ENCODE measurements at regions not wholly inside any gene's neighbourhood (a gene's known extent, or its start where the extent isn't known, plus 50 kb on each side); places are given as distances from the start of the nearest gene placed in this dataset.
"Not testable (repeated sequence)": the region's sequence is repeated elsewhere in the genome, so short reads cannot be mapped to it uniquely, and the experiment has no call there.

DNA sequence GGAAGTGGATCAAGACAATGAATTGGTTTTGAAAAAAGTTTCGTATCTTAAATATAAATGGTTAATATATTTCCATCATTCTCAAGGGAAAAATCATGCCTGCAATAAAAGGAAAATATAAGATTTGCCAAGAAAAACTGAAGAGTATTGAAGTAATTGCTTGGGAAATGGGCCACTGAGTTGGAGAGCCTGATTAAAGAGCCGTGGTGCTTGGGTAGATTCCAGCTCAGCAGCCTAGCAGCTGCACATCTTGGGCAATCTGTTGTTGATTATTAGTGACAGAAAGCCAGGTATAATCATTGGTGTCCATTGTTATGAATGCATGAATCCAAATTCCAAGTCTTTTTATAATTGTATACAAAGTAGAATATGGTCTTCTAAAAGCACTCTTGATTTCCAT lies 800.9 kb upstream of the CHORDC1 start:
- H3K4me1 Mint-ChIP-seq, result no peaks in the 10 kb centered on the region
- no peaks in the 10 kb centered on the region for H3K36me3 Mint-ChIP-seq (ENCODE audit: low read depth)
- H3K27me3 Mint-ChIP-seq (ENCODE audit: low read depth), result no peaks in the 10 kb centered on the region

GRCh38 chr11:91011503-91011902 lies 788.7 kb upstream of the CHORDC1 start:
- Mint-ChIP-seq H3K27me3 (ENCODE audit: low read depth) (no peaks in the 10 kb centered on the region), H3K4me1 (no peaks in the 10 kb centered on the region), H3K27ac (no peak overlapping the region), H3K36me3 (ENCODE audit: low read depth) (no peaks in the 10 kb centered on the region), H3K4me3 (no peak overlapping the region), H3K9me3 (peaks cover 12% of the 10 kb centered on the region)
- TF ChIP-seq, protein P1, sequence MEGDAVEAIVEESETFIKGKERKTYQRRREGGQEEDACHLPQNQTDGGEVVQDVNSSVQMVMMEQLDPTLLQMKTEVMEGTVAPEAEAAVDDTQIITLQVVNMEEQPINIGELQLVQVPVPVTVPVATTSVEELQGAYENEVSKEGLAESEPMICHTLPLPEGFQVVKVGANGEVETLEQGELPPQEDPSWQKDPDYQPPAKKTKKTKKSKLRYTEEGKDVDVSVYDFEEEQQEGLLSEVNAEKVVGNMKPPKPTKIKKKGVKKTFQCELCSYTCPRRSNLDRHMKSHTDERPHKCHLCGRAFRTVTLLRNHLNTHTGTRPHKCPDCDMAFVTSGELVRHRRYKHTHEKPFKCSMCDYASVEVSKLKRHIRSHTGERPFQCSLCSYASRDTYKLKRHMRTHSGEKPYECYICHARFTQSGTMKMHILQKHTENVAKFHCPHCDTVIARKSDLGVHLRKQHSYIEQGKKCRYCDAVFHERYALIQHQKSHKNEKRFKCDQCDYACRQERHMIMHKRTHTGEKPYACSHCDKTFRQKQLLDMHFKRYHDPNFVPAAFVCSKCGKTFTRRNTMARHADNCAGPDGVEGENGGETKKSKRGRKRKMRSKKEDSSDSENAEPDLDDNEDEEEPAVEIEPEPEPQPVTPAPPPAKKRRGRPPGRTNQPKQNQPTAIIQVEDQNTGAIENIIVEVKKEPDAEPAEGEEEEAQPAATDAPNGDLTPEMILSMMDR (IDR thresholded peaks at IDR 0.05; ENCODE audit: unreplicated experiment in 3 of 3), result no peak

More for the DNA sequence above, 800.9 kb upstream of the CHORDC1 start:
- Mint-ChIP-seq H3K9me3 (no peaks in the 10 kb centered on the region), H3K27ac (no peak overlapping the region), H3K4me3 (no peak overlapping the region)
- TF ChIP-seq, protein P1 (IDR thresholded peaks at IDR 0.05; ENCODE audit: unreplicated experiment in 3 of 3), result no peak

DNA sequence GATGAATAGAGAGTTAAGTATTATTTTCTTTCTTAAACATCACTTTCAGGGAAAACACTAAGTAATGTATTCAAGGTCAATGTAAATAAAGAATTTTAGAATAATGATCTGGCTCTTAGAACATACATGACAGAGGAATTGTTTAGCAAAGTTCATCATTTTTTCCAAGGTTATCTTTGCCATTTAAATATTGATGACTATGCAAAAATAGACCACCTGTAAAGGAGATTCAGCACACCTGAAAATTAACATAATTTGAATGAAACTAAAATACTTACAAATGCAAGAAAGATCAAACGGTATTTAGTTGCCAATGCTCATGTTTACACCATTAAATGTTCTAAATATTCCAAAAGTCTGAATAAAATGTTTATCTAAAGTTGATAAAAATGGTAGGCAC lies 782.6 kb upstream of the CHORDC1 start:
- Mint-ChIP-seq H3K4me3 (no peak overlapping the region), H3K27ac (no peak overlapping the region), H3K9me3 (peaks cover 8% of the 10 kb centered on the region), H3K36me3 (ENCODE audit: low read depth) (no peaks in the 10 kb centered on the region), H3K27me3 (ENCODE audit: low read depth) (no peaks in the 10 kb centered on the region), H3K4me1 (no peaks in the 10 kb centered on the region)
- TF ChIP-seq, protein P1 (IDR thresholded peaks at IDR 0.05; ENCODE audit: unreplicated experiment in 3 of 3), result no peak

- Mint-ChIP-seq H3K4me3 (no peak overlapping the region), H3K27ac (peak overlapping the region in 1 of 3 experiments; percentile 45), H3K4me1 (no peaks in the 10 kb centered on the region), H3K9me3 (no peaks in the 10 kb centered on the region), H3K27me3 (ENCODE audit: low read depth) (no peaks in the 10 kb centered on the region), H3K36me3 (ENCODE audit: low read depth) (no peaks in the 10 kb centered on the region)
- TF ChIP-seq, protein P1 (IDR thresholded peaks at IDR 0.05; ENCODE audit: unreplicated experiment in 3 of 3), result no peak
Measured at GRCh38 chr11:90997241-90997640, 774.4 kb upstream of the CHORDC1 start.

DNA sequence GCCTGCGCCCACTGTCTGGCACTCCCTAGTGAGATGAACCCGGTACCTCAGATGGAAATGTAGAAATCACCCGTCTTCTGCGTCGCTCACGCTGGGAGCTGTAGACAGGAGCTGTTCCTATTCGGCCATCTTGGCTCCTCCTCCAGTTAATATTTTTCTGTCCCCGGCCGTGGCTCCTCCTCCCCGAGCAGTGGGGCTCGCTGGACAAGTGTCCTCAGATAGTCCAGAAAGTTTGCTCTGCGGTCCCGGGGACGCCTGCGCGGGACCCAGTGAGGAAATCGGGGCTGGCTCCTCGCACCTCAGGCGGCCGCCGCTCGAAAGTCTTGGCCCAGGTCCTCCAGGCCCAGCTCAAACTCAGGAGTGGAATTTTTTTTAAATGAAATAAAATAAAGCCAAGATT lies 749.3 kb upstream of the CHORDC1 start:
- H3K36me3 Mint-ChIP-seq (ENCODE audit: low read depth); H3K27ac Mint-ChIP-seq: not testable (repeated sequence)

GRCh38 chr11:90947930-90948329 lies 725.1 kb upstream of the CHORDC1 start:
- no peak overlapping the region for H3K27ac Mint-ChIP-seq
- TF ChIP-seq, protein P1 (IDR thresholded peaks at IDR 0.05; ENCODE audit: unreplicated experiment in 3 of 3), result no peak
- H3K9me3 Mint-ChIP-seq, result no peaks in the 10 kb centered on the region
- no peaks in the 10 kb centered on the region for H3K4me1 Mint-ChIP-seq
- H3K27me3 Mint-ChIP-seq (ENCODE audit: low read depth), result no peaks in the 10 kb centered on the region
- H3K4me3 Mint-ChIP-seq, result no peak overlapping the region
- H3K36me3 Mint-ChIP-seq (ENCODE audit: low read depth), result no peaks in the 10 kb centered on the region

More for the DNA sequence above, 749.3 kb upstream of the CHORDC1 start:
- not testable (repeated sequence) for H3K27me3 Mint-ChIP-seq (ENCODE audit: low read depth); H3K4me3 Mint-ChIP-seq; H3K4me1 Mint-ChIP-seq
- peaks cover 21% of the 10 kb centered on the region for H3K9me3 Mint-ChIP-seq

All from nephron (organoid).